ENCODE measurements at regions not wholly inside any gene's neighbourhood (a gene's known extent, or its start where the extent isn't known, plus 50 kb on each side); places are given as distances from the start of the nearest gene placed in this dataset.

- no peak for DNase-seq (ENCODE audit: low read depth)
Observed at GRCh38 chr9:91132576-91133073, 229.1 kb downstream of the AUH start.

- no peak for DNase-seq (ENCODE audit: low read depth)
Observed at GRCh38 chr9:91134608-91135007, 227.1 kb downstream of the AUH start.

DNA sequence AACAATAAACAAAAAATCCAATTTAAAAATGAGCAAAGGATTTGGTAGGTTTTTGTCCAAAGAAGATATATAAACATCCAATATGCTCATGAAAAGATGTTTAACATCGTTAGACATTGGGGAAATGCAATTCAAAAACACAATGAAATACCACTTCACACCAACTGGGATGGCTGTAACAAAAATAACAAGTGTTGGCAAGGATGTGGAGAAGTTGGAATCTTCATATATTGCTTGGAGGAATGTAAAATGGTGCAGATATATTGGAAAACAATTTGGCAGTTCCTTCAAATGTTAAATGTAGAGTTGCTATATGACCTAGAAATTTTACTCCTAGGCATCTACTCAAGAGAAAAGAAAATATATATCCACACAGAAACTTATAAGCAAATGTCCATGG lies 224.3 kb downstream of the AUH start:
- no peak for DNase-seq (ENCODE audit: low read depth)

- DNase-seq (ENCODE audit: low read depth): no peak
Observed at GRCh38 chr9:91138760-91139159, 223.0 kb downstream of the AUH start.

DNA sequence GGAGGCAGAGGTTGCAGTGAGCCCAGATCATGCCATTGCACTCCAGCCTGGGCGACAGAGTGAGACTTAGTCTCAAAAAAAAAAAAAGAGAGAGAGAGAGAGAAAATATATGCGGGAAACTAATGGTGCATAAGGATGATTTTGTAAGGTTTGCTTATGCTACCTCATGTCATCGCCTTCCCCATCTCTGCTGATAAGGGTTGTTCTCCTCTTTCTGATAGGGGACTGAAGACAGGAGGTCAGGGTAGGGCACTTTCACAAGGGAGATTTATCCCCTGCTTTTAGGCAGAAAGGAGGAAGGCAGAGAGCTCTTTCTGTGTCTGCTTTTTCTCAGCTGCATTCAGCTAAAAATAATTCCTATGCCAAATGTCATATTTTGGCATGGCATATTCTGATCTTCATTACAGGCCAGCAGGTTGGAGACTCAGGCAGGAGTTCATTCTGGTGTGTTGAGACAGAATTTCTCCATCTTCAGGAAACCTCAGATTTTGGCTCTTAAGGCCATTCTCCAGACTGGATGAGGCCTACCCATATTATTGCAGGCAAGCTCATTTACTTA lies 220.2 kb downstream of the AUH start:
- no peak for DNase-seq (ENCODE audit: low read depth)

- no peak for DNase-seq (ENCODE audit: low read depth)
Observed at GRCh38 chr9:91143162-91143561, 218.6 kb downstream of the AUH start.

DNA sequence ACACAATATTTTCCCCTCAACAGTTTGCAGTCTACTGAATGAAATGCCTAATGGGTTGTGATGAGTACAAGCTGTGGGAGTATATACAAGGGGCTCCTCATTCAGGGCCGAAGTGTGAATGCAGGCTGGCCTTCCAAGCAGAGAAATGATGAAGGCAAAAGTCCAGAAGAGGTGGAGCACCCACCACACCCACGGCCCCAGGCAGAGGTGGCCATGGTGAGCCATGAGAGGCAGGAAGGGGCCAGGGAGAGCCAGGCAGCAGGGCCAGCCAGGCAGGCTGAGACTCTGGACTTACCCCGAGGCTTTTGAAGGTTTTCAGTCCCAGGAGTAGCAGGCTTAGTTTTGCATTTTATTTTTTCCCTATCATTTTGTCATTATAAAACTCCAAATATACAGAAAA lies 218.1 kb downstream of the AUH start:
- DNase-seq (ENCODE audit: low read depth): no peak

DNA sequence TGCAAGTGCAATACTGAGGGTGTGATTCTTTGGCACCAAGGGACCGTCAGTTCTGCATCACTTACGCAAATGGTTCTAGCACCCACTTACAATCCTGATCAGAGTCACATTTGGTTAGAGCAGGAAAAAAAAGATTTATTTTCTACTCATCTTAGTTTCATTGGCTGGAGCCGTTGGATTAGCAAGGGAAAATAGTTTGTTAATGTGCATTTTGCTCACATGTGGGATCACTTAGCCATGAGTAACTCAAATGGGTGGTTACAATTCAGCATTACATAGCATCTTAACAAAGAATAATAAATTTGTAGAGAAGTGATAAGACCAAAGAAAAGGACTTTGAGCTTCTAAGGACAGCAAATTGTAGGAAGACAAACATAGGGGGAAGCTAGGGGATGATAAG lies 216.9 kb downstream of the AUH start:
- no peak for DNase-seq (ENCODE audit: low read depth)

DNA sequence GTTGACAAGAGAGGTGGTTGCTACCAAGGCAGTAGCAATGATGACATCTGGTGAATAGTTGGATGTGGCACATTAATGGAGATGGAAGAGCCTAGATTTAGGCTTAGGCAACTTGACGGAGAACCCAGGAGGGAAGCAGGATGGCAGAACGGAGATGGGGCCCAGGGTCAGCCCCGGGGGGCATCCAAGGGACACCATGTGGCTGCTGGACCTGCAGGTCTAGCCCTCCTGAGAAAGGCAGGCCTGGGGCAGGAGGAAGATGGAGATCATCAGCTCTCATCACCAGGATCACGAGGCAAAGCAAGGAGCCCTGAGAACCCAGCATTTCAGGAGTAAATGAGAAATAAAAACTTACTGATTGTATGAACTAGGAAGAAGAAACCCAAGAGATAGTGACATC lies 216.2 kb downstream of the AUH start:
- DNase-seq (ENCODE audit: low read depth): no peak

DNA sequence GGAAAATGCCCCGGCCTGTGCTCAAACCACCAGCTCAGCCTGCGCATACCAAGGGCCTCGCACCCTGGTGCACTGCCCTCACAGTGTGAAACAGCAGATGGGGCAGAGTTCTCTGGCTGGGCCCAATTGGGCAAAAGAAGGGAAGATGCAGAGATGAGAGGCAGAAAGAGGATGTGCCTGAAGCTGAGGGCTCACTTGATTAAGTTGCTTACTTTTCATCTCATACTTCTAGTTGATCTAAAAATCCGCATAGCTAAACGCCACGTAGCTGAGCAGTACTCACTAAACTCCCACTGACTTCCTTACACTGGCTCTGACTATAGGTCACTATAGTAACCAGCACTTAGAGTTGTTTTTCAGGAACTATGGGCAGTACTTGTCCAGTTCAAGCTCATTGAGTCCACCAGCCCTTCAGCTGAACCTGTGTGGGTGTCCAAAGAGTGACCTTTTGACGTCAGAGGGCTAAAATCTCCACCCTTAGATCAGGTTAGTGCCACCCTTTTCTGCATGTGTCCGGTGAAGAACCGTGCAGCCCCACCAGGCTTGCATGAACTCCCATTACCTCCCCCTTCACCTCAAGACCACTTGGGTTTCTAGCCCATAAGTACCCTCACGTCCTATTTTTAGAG lies 215.2 kb downstream of the AUH start:
- no peak for DNase-seq (ENCODE audit: low read depth)

DNA sequence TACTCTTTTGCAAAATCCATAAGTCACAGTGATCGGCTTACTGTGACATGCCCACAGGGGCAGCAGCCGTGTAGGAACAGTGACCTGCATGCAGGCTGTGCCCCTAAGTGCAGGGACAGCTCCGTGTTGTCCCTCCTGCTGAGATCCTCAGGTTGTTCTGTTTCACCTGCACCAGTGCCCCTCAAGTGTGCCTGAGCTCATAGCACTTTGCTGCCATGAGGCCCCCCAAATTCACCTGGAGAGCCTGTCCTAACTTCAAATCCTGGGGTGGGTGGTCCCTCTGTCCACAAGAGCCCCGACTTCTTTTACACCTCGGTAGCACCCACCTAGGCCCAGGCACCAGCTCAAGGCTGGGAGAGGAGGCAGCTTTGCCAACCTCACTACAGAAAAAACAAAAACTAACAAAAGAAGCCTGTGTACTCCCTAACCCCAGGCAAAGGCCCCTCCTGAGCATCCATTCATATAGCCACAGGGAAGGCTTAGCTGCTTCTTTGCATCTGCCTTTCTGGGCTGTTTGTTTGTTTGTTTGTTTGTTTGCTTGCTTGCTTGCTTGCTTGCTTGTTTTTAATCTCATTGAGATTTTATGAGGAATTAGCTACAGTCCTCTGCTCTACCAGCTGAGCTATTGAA lies 214.5 kb downstream of the AUH start:
- DNase-seq (ENCODE audit: low read depth): no peak

DNA sequence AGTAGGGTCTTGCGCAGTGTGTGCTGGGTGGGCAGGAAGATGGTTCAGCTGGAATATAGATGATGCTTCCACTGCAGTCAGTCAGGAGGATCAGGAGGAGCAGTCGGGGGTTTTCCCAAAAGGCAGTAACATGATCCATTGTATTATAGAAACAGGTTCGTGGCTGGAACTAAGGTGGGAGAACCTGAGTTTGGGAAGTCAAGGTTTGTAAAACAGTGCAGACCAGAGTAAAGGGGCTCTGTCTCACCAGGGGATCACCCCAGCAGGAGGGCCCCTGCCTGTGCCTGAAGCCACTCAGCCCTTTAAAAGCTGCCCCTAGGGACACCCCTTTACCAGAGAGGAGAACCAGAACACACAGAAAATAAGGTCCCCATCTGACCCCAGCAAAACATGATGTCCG lies 213.4 kb downstream of the AUH start:
- no peak for DNase-seq (ENCODE audit: low read depth)

DNA sequence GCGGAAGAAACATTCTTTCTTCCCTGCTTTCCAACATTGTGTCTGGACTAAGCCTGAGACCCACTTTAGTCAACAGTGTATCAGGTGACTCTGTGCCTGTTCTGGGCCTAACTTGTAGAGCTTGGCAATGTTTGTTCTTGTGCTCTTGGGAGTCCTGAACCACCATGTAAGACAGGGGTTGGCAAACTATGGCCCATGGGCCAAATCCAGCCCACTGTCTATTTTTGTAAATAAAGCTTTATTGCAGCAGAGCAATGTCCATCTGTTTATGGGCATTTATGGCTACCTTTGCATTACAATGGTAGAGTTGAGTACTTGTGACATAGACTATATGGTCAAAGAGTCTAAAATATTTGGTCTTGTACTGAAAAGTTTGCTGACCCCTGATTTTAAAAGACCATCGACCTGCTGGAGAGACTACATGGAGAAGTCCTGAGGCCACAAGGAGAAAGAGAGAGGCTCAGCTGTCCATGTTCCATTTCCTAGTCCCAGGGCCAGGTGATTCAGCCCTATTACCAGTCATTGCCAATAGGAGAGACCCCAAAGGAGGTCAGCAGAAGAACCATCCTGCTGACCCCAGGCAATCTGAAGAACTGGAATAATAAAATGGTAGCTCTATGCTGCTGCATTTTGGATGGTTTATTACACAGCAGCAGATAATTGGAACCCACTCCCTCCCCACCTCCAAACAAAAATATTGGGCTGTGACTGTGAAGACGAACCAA lies 211.3 kb downstream of the AUH start:
- no peak for DNase-seq (ENCODE audit: low read depth)

DNA sequence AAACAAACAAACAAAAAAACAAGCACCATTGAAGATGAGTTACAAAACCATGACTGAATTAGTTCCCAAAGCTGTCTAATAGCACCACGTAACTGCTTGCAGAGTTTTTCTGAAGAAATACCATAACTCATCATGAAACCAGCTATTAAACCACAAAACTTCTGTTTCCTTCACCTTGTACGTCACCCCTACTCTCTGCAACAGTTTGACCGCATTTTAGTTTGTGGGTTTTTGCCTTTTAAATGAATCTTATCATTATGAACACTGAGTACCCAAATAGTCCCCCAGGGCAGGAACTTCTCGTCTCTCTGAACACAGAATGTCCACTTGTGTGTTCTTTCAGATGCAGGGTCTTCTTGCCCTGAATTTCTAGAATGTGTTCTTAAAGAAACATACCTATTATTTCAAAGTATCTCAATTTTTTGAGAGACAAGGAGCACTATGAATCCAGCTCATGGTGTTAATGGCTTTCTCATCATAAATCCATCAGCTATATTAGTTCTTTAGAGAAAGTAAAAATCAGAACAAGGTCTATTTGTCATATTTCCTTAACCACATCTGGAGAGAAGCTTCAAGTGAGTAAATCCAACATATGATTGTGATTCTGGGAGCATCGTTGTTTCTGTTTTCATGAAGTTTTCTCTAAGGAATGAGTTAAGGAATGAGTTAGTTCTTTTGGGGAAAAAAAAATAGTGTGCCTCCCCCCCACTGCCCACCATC lies 210.6 kb downstream of the AUH start:
- no peak for DNase-seq (ENCODE audit: low read depth)

DNA sequence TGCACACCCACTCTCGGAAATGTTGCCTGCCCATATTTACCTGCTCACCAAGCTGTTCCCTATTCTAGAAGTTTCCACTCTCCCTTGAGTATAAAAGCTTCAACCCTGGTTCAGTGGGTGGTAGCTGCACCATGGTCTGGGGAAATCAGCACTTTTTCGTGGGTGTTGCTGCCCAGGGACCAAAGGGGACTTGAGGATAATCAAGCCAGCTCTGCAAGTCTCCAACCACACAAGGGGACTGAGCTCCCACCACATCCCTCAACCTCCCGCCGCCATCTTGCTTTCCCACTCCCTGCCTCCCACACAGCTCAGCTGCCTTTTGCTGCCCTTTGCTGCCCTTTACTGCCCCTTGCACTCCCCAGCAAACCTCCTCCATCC lies 210.0 kb downstream of the AUH start:
- no peak for DNase-seq (ENCODE audit: low read depth)

GRCh38 chr9:91154686-91155085 lies 207.0 kb downstream of the AUH start:
- no peak for DNase-seq (ENCODE audit: low read depth)

GRCh38 chr9:91155181-91155580 lies 206.5 kb downstream of the AUH start:
- no peak for DNase-seq (ENCODE audit: low read depth)

DNA sequence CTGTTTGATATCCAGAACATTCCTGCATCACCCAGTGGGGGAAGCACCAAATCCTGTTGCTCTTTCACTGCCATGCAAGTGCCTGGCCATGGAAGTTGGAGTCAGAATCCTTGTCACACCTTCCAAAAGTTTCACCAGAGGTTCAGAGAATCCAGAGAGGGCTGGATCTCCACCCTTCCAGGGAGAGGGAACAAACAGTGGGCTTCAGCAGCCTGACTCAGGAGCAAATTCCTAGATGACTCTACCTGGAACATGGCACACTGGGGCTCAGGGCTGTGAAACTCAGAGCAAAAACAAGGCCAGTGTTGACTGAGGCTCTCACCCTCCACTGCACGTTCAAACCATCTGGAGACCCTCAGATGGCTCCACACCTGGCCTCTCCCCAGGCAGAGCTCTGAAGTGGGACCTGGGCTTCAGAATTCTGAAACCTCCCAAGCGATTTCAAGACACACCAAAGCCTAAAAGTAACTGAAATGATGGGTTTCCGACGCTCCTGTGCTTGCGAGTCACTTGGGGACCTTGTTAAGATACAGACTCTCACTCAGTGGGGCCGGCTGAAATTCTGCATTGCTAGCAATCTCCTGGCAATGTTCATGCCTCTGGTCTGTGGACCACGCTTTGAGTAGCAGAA lies 205.9 kb downstream of the AUH start:
- DNase-seq (ENCODE audit: low read depth): no peak

DNA sequence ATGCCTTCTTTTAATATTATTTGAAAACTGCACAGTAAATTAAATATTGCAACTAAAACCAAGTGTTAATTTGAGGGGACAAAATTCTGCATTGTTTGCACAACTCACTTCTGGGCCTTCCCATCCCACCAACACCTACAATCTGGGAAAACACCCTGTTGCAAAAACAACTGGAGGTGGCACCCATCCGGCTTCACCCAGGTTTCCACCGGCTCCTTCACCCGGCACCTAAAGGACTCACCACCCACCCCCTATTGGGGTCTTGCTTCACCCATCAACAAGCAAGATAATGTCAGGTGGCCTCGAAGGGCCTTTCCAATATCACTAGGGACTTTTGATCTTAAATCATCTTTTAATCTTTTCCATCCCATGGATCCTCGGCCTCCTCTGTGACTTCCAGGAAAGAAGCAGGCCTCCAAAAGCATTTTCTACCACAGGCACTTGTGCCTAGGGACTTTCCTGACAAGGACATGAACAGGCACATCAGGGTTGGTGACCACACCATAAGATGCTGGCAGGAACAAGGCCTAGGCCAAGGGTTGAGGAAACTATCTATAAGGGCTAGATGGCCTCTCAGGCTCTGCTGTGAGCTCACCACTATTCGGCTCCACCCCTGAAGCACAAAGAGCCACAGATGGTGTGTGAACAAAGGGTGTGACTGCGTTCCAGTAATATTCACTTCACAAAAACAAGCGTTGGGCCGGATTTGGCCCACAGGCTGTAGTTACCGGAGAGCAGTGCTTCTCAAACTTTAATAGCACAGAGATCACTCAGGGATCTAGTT lies 205.1 kb downstream of the AUH start:
- no peak for DNase-seq (ENCODE audit: low read depth)

- DNase-seq (ENCODE audit: low read depth): no peak
Observed at GRCh38 chr9:91157883-91158282, 203.8 kb downstream of the AUH start.

DNA sequence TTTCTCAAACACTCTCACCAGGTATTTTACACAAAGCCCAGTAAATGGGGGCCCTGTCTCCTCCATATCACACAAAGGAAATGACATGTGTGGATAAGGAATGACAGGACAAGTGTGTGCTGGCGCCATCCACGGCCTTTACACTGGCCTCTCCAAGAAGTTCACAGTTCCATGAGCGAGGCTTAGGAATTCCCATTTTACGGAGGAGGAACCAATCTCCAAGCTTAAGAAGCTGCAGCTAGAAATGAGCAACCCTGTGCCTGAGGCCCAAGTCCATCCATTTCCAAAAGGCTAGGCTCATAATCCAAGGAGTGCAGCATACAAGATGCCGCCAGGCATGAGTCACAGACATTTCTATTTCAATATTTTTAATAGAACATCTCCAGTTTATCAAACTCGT lies 203.4 kb downstream of the AUH start:
- no peak for DNase-seq (ENCODE audit: low read depth)

All from HS-27A (cell line).